ENCODE measurements at regions not wholly inside any gene's neighbourhood (a gene's known extent, or its start where the extent isn't known, plus 50 kb on each side); places are given as distances from the start of the nearest gene placed in this dataset.

DNA sequence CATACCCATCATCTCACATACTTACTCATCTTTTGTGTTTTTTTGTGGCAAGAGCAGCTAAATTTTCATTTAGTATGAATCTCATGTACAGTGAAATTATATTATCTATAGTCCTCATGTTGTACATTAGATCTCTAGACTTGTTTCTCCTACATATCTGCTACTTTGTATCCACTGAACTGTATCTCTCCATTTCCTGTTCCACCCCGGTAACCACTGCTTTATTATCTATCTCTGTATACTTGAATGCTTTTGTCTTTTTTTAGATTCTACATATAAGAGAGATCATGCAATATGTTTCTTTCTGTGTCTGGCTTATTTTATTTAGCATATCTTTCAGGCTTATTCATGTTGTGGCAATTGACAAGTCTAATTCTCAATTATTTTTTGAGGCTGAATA is 125.1 kb downstream of the ANKRD7 start:
- TF ChIP-seq, protein P1, sequence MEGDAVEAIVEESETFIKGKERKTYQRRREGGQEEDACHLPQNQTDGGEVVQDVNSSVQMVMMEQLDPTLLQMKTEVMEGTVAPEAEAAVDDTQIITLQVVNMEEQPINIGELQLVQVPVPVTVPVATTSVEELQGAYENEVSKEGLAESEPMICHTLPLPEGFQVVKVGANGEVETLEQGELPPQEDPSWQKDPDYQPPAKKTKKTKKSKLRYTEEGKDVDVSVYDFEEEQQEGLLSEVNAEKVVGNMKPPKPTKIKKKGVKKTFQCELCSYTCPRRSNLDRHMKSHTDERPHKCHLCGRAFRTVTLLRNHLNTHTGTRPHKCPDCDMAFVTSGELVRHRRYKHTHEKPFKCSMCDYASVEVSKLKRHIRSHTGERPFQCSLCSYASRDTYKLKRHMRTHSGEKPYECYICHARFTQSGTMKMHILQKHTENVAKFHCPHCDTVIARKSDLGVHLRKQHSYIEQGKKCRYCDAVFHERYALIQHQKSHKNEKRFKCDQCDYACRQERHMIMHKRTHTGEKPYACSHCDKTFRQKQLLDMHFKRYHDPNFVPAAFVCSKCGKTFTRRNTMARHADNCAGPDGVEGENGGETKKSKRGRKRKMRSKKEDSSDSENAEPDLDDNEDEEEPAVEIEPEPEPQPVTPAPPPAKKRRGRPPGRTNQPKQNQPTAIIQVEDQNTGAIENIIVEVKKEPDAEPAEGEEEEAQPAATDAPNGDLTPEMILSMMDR (conservative IDR thresholded peaks at IDR 0.05; ENCODE audit: low read depth, low read length): no peak
- no peak for TF ChIP-seq EZH2 (IDR thresholded peaks at IDR 0.05; ENCODE audit: borderline replicate concordance, low read depth, low read length, poor library complexity, severe bottlenecking)

All from A673 (cell line).